ENCODE measurements at regions not wholly inside any gene's neighbourhood (a gene's known extent, or its start where the extent isn't known, plus 50 kb on each side); places are given as distances from the start of the nearest gene placed in this dataset.
"Not testable (repeated sequence)": the region's sequence is repeated elsewhere in the genome, so short reads cannot be mapped to it uniquely, and the experiment has no call there.

GRCh38 chr18:70781860-70782453 lies 493.1 kb downstream of the SOCS6 start:
- no peak for DNase-seq (ENCODE audit: low read depth)

- DNase-seq (ENCODE audit: low read depth) = not testable (repeated sequence)
These were observed 477.4 kb downstream of the SOCS6 start for GRCh38 chr18:70766254-70766653.

GRCh38 chr18:70762812-70763211 lies 474.0 kb downstream of the SOCS6 start:
- DNase-seq (ENCODE audit: low read depth) = no peak

GRCh38 chr18:70758780-70759179 lies 469.9 kb downstream of the SOCS6 start:
- no peak for DNase-seq (ENCODE audit: low read depth)

GRCh38 chr18:70754486-70754885 lies 465.6 kb downstream of the SOCS6 start:
- DNase-seq (ENCODE audit: low read depth) = no peak

GRCh38 chr18:70732916-70733315 lies 444.1 kb downstream of the SOCS6 start:
- no peak for DNase-seq (ENCODE audit: low read depth)

- no peak for DNase-seq (ENCODE audit: low read depth)
These were observed 443.3 kb downstream of the SOCS6 start for GRCh38 chr18:70732188-70732587.

GRCh38 chr18:70720607-70721006 lies 431.8 kb downstream of the SOCS6 start:
- no peak for DNase-seq (ENCODE audit: low read depth)

- DNase-seq (ENCODE audit: low read depth) = no peak
These were observed 420.9 kb downstream of the SOCS6 start for GRCh38 chr18:70709720-70710119.

GRCh38 chr18:70709144-70709543 lies 420.3 kb downstream of the SOCS6 start:
- no peak for DNase-seq (ENCODE audit: low read depth)

- DNase-seq (ENCODE audit: low read depth) = no peak
These were observed 417.1 kb downstream of the SOCS6 start for GRCh38 chr18:70705831-70706416.

GRCh38 chr18:70700496-70700895 lies 411.7 kb downstream of the SOCS6 start:
- DNase-seq (ENCODE audit: low read depth) = no peak

- DNase-seq (ENCODE audit: low read depth) = no peak
These were observed 409.7 kb downstream of the SOCS6 start for GRCh38 chr18:70698574-70698973.

GRCh38 chr18:70693246-70693645 lies 404.4 kb downstream of the SOCS6 start:
- no peak for DNase-seq (ENCODE audit: low read depth)

GRCh38 chr18:70689765-70690164 lies 400.9 kb downstream of the SOCS6 start:
- not testable (repeated sequence) for DNase-seq (ENCODE audit: low read depth)

- DNase-seq (ENCODE audit: low read depth) = no peak
These were observed 399.4 kb downstream of the SOCS6 start for GRCh38 chr18:70688286-70688685.

GRCh38 chr18:70684821-70685220 lies 396.0 kb downstream of the SOCS6 start:
- no peak for DNase-seq (ENCODE audit: low read depth)

- no peak for DNase-seq (ENCODE audit: low read depth)
These were observed 394.4 kb downstream of the SOCS6 start for GRCh38 chr18:70683263-70683662.

GRCh38 chr18:70674896-70675295 lies 386.1 kb downstream of the SOCS6 start:
- no peak for DNase-seq (ENCODE audit: low read depth)

GRCh38 chr18:70673831-70674230 lies 385.0 kb downstream of the SOCS6 start:
- no peak for DNase-seq (ENCODE audit: low read depth)

- DNase-seq (ENCODE audit: low read depth) = no peak
These were observed 383.7 kb downstream of the SOCS6 start for GRCh38 chr18:70672581-70672980.

- DNase-seq (ENCODE audit: low read depth) = no peak
These were observed 383.2 kb downstream of the SOCS6 start for GRCh38 chr18:70671889-70672565.

GRCh38 chr18:70666936-70667335 lies 378.1 kb downstream of the SOCS6 start:
- no peak for DNase-seq (ENCODE audit: low read depth)

GRCh38 chr18:70663141-70663540 lies 374.3 kb downstream of the SOCS6 start:
- DNase-seq (ENCODE audit: low read depth) = no peak

Measured in HS-27A (cell line).